SW 1271 (cell line): ENCODE measurements at regions not wholly inside any gene's neighbourhood (a gene's known extent, or its start where the extent isn't known, plus 50 kb on each side); places are given as distances from the start of the nearest gene placed in this dataset.
"Not testable (repeated sequence)": the region's sequence is repeated elsewhere in the genome, so short reads cannot be mapped to it uniquely, and the experiment has no call there.

Experiments
- DNase-seq, 2 experiments: peaks; one replicate each; lab custom pipeline; 2025; lab: John Stamatoyannopoulos, UW

DNA sequence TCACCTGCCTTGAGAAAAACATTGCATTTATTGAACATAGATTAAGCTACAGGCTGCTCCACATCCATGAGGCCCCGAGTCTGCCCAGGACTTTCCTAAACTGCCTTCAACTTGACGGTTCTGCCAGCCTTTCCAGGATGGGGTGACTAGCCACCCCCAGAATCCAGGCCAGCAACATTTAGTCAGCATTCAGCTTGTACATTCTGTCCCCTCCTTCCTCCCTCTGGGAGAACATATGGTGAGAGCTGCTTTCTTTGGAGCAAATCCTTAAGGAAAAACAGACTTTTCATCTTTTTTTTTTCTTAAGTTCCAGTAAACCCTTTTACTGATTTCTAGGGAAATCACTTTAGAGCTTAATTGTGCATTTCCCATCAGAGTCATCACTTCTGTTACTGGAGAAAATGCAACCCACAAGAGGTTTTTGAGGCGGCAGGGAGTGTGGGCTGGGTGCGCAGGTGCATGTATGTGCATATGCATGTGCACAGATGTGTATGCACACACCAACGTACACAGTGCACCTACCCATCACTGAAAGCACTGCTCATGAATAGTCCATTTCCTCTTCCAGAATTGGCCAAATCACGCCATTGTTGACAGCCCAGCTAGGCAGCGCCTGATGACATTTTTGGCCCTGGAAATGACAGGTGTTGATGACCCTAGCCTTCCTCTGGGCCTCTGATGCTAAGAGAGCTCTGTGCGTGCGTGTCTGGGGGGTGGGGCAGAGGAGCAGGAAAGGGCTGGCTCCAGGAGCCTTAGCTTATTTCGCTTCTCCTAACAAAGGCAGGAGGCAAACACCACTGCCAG, 145.6 kb downstream of the HSD17B3 start:
- no peak for DNase-seq

GRCh38 chr9:96154081-96154480, 147.9 kb downstream of the HSD17B3 start:
- no peak for DNase-seq

DNA sequence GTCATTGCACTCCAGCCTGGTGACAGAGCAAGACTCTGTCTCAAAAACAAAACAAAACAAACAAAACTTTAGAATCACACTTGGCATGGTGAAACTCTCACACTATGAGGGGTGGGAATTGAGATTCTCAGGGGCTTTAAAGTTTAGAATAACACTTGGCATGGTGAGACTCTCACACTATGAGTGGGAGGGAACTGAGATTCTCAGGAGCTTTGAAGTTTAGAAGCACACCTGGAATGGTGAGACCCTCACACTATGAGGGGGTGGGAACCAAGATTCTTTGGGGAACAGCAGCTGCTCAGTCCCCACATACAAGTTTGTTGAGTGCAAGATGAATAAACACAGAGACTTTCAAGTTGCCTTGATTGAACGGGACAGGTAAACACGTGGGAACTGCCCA, 149.4 kb downstream of the HSD17B3 start:
- DNase-seq, result no peak

DNA sequence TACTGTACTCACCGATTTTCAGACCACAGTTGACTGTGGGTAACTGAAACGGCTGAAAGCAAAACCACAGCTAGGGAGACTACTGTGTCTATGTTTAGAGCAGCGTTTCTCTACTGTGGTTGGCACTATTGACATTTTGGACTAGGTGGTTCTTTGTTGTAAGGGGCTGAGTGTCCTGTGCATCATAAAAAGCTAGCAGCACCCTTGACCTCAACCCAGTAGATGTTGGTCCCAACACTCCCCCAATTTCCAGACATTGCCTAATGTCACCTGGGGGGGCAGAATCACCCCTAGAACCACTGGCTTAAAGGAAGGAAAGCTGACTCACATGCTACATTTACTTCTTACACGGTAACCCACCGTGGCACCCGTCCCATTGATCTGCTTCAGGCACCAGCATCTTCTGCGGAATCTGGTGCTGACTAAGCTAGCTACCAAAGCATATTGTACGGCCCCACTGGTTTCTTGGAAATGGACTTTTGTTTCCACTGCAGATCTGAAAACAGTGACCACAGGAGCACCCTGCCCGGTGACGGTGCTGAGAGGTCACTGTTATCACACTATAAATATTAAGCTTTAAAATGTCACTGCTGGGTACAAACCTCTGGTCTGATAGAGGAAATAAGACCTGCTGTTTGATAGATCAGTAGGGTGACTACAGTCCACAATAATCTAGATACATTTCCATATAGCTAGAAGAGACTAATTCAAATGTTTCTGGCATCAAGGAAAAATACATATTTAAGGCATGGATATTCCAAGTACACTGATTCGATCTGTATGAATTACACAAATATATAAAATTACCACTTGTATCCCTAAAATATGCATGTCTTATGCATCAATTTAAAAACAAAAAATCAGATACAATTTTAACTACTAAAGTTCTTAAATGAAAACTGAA, 151.4 kb downstream of the HSD17B3 start:
- no peak for DNase-seq

- DNase-seq, result no peak
Measured at GRCh38 chr9:96149533-96150280, 152.3 kb downstream of the HSD17B3 start.

- no peak for DNase-seq
Measured at GRCh38 chr9:96148634-96149532, 153.1 kb downstream of the HSD17B3 start.

DNA sequence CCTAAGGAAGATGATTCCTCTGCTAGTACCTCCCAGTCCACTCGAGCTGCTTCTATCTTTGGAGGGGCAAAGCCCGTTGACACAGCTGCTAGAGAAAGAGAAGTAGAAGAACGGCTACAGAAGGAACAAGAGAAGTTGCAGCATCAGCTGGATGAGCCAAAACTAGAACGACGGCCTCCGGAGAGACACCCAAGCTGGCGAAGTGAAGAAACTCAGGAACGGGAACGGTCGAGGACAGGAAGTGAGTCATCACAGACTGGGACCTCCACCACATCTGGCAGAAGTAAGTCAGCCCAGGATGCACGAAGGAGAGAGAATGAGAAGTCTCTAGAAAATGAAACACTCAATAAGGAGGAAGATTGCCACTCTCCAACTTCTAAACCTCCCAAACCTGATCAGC, 154.9 kb downstream of the HSD17B3 start:
- not testable (repeated sequence) for DNase-seq

DNA sequence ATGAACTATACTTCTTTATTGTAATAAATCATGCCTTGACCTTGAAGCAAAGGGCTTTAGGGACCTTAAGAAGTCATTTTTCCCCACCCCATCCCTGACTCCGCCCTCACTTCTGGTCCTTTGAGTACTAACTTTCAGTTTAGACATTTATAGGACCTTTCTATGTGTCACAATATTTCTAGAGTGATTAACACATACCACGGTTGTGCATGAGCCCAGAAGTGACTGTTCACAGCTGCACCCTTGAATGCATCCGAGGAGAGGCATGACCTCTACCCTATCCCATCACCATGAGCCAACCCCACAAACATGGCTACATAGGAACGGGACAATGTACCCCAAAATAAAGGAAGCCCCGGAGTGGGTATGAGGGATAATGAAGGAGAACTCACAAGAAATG, 160.3 kb downstream of the HSD17B3 start:
- no peak for DNase-seq

GRCh38 chr9:96141128-96141474, 160.9 kb downstream of the HSD17B3 start:
- DNase-seq, result no peak

DNA sequence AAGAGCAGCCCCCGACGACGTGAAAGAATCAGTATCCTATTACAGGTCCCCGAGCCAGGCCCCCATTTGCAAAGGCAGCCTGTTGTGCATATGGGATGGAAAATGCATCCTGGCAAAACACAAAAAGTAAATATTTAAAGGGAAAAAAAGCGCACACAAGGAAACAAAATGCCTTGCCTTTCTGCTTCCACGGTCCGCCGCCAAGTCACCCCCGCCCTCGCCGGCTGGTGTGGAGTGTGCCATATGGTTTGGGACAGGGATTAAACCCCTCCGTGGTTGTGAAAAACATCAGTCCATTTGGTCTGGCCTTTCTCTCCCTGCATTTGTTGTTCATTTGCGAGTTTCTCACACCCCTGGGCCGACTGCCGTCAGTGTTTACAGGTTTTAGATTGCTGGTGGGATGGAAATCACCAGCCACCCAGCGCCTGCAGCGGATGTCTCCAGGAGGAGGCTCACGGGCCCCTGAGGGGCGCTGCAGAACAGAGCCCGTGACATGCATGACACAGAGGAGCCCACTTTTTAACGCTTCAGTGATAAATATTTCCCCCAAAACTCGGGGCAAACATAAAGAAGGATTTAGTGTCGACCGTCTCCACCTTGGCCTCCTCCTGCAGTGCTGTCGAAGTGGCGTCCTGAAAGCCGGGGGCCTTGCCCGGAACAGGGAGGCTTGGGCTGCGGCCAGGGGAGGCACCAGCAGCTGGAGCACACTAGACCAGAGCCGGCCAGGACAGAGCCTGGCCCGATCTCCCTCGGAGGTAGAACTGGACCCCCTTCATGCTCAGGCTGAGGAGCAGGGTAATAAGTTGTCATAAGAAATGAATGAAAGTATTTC, 161.5 kb downstream of the HSD17B3 start:
- DNase-seq, result no peak

GRCh38 chr9:96139592-96140295, 162.2 kb downstream of the HSD17B3 start:
- no peak for DNase-seq

DNA sequence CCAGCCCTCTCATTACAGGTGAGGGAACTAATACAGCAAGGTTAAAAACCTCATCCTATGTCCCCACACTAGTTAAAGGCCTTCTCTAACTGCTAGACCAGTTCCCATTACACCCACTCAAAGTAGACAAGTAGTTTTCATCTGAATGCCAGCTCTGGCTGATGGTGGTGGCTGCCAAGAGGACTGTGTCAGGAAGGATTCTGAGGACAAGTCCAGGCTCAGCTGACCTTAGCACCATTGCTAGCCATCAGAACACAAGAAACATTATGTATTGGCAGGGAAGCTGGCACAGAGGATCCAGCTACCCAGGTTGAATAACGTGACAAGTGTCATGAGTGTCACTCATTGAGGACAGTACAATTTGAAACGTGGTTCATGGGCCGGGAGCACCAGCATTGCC, 163.4 kb downstream of the HSD17B3 start:
- DNase-seq, result no peak

- DNase-seq, result no peak
Measured at GRCh38 chr9:96137671-96138429, 164.1 kb downstream of the HSD17B3 start.

DNA sequence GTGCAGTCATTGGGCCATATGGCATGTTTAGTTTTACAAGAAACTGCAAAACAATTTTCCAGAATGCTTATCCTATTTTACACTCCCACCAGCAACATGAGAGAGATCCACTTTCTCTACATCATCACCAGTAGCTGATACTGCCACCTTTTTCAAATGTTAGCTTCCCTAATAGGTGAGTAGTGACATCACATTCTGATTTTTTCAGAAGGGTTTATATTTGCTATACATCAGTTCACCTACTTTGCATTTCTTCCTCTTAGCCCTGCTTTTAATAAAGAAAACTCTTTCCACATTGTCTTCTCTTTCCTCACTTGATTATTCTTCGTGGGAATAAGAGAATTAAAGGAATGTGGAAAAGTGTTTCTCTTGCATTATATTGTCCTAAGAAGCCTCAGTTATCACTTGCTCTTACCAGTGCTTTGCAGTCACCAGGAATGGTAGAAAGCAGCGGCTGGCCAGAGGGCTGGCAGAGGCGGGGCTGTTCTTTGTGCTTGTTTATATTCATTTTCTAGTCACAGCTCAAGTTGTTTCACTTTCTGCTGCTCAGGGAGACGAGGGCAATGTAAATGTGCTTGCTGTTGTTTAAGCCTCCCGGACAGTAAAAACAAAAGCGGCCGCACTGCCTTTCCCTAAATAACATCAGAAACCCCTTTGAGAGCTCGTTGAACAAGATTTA, 164.8 kb downstream of the HSD17B3 start:
- DNase-seq, result no peak

DNA sequence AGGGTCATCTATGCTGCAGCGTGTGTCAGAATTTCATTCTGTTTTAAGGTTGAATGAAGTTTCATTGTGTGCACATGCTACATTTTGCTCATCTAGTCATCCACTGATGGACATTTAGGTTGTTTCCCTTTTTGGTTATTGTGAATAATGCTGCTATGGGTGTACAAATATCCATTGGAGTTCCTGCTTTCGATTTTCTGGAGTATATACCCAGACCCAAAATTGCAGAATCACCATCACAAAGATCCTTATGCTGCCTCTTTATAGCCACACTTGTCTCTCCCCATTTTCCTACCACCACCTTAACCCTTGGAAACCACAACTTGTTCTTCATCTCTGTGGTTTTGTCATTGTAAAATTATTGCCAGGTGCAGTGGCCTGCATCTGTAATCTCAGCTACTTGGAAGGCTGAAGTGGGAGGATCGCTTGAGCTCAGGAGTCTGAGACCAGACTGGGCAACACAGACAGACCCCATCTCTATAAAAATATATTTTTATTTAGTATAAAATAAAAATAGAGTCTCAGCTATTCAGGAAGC, 166.2 kb downstream of the HSD17B3 start:
- no peak for DNase-seq

DNA sequence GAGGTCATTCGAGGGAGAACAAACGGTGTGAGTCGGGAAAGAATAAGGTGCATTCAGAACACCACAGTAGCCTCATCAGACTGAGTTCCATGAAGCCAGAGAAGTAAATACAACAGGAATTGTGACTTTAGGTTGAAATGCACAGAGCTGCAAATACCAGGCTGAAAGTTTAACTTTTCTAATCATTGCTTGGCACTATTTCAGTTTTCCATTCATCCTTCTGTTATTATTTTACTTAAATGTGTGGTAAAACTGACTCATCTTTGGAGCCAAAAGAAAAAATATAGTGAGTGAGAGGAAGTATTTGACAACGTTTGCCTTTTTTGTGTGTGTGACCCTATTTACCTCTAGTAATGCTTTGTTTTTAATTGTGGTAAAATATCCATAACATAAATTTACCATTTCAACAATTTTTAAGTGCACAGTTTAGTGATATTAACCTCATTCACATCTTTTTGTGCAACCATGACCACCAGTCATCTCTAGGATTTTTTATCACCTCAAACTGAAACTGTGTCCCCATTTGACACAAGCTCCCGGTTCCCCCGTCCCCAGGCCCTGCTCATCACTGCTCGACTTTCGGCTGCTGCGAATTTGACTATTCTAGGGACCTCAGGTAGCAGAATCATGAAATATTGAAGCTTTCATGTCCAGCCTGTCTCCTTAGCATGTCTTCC, 166.8 kb downstream of the HSD17B3 start:
- no peak for DNase-seq

- DNase-seq, result no peak
Measured at GRCh38 chr9:96133321-96134021, 168.5 kb downstream of the HSD17B3 start.
